Stimulated activated CD4-positive, alpha-beta T cell treated with anti-CD3 and anti-CD28 coated beads, Interleukin-1b, Interleukin-23, amount 100 ng/mL, for 1 hour (primary cell): ENCODE measurements at regions not wholly inside any gene's neighbourhood (a gene's known extent, or its start where the extent isn't known, plus 50 kb on each side); places are given as distances from the start of the nearest gene placed in this dataset.
"Not testable (repeated sequence)": the region's sequence is repeated elsewhere in the genome, so short reads cannot be mapped to it uniquely, and the experiment has no call there.

Experiments
- DNase-seq, 2 donors: peaks; one replicate each; pipeline ENCODE4 v3.0.0-alpha.2; 2020; ENCODE audit warnings: low read depth in 2 of 2

- DNase-seq: no peak
These were observed 456.3 kb downstream of the IRS2 start for GRCh38 chr13:109330123-109330522.

GRCh38 chr13:109329175-109329574 lies 457.2 kb downstream of the IRS2 start:
- no peak for DNase-seq

- DNase-seq: no peak
These were observed 459.8 kb downstream of the IRS2 start for GRCh38 chr13:109326601-109327000.

GRCh38 chr13:109323338-109323737 lies 463.0 kb downstream of the IRS2 start:
- no peak for DNase-seq

GRCh38 chr13:109318945-109319590 lies 467.3 kb downstream of the IRS2 start:
- no peak for DNase-seq

GRCh38 chr13:109315481-109315880 lies 470.9 kb downstream of the IRS2 start:
- no peak for DNase-seq

- no peak for DNase-seq
These were observed 472.3 kb downstream of the IRS2 start for GRCh38 chr13:109314101-109314500.

- no peak for DNase-seq
These were observed 474.0 kb downstream of the IRS2 start for GRCh38 chr13:109312399-109312798.

- not testable (repeated sequence) for DNase-seq
These were observed 474.9 kb downstream of the IRS2 start for GRCh38 chr13:109311431-109311976.

- DNase-seq: no peak
These were observed 476.6 kb downstream of the IRS2 start for GRCh38 chr13:109309625-109310363.

- no peak for DNase-seq
These were observed 479.4 kb downstream of the IRS2 start for GRCh38 chr13:109307027-109307426.

GRCh38 chr13:109301726-109302125 lies 484.7 kb downstream of the IRS2 start:
- DNase-seq: no peak

GRCh38 chr13:109301276-109301675 lies 485.1 kb downstream of the IRS2 start:
- no peak for DNase-seq

- no peak for DNase-seq
These were observed 488.8 kb downstream of the IRS2 start for GRCh38 chr13:109297628-109298027.

- no peak for DNase-seq
These were observed 493.2 kb downstream of the IRS2 start for GRCh38 chr13:109293166-109293565.

GRCh38 chr13:109288151-109288709 lies 498.2 kb downstream of the IRS2 start:
- DNase-seq: no peak

GRCh38 chr13:109287553-109287952 lies 498.8 kb downstream of the IRS2 start:
- DNase-seq: no peak

GRCh38 chr13:109285586-109285985 lies 500.8 kb downstream of the IRS2 start:
- DNase-seq: no peak

- DNase-seq: no peak
These were observed 504.3 kb downstream of the IRS2 start for GRCh38 chr13:109281903-109282635.

- DNase-seq: no peak
These were observed 505.1 kb downstream of the IRS2 start for GRCh38 chr13:109281017-109281902.

GRCh38 chr13:109276261-109276660 lies 510.1 kb downstream of the IRS2 start:
- DNase-seq: no peak
